Loucy (cell line): ENCODE measurements at regions not wholly inside any gene's neighbourhood (a gene's known extent, or its start where the extent isn't known, plus 50 kb on each side); places are given as distances from the start of the nearest gene placed in this dataset.

Experiments used
- H2AFZ ChIP-seq: fragments of 200-600 bp; sonication (generic); 2 replicates; pipeline ENCODE4 v1.6.0; 2016; ENCODE audit warnings: antibody characterized with exemption, mild to moderate bottlenecking, low read length, moderate library complexity
- H3F3A ChIP-seq: fragments of 200-600 bp; 2 replicates; pipeline ENCODE4 v1.6.0; 2016; ENCODE audit warnings: antibody characterized with exemption, low read depth, mild to moderate bottlenecking
- H3K27me3 ChIP-seq: fragments of 200-600 bp; sonication (generic); 2 replicates; pipeline ENCODE4 v1.6.1; 2014; ENCODE audit warnings: low read length, mild to moderate bottlenecking; ENCODE audit not compliant: insufficient read depth, poor library complexity, severe bottlenecking
- H3K36me3 ChIP-seq: fragments of 200-600 bp; sonication (generic); 2 replicates; pipeline ENCODE4 v1.6.1; 2016; ENCODE audit warnings: low read length; ENCODE audit not compliant: insufficient read depth
- H3K4me1 ChIP-seq: fragments of 200-600 bp; sonication (generic); 2 replicates; pipeline ENCODE4 v1.5.1; 2014; ENCODE audit warnings: low read length, mild to moderate bottlenecking; ENCODE audit not compliant: insufficient read depth, poor library complexity, severe bottlenecking
- H3K4me2 ChIP-seq: fragments of 200-600 bp; sonication (generic); 2 replicates; pipeline ENCODE4 v1.6.0; 2014; ENCODE audit warnings: antibody characterized with exemption, low read length, low read depth, mild to moderate bottlenecking; ENCODE audit not compliant: poor library complexity, severe bottlenecking
- H3K4me3 ChIP-seq: fragments of 200-600 bp; sonication (generic); 2 replicates; pipeline ENCODE4 v1.5.1; 2014; ENCODE audit warnings: low read length, mild to moderate bottlenecking, mixed read lengths; ENCODE audit not compliant: poor library complexity, severe bottlenecking
- H3K79me2 ChIP-seq: fragments of 200-600 bp; sonication (generic); 2 replicates; pipeline ENCODE4 v1.6.1; 2014; ENCODE audit warnings: low read length; ENCODE audit not compliant: insufficient read depth
- H3K9ac ChIP-seq: fragments of 200-600 bp; sonication (generic); 2 replicates; pipeline ENCODE4 v1.6.0; 2014; ENCODE audit warnings: mild to moderate bottlenecking, low read depth, low read length, moderate library complexity; ENCODE audit not compliant: poor library complexity, severe bottlenecking
- H3K9me2 ChIP-seq: fragments of 200-600 bp; sonication (generic); replicated peaks from 2 replicates; pipeline ENCODE4 v1.6.1; 2016; ENCODE audit warnings: low read depth, low read length, mixed read lengths
- H3K9me3 ChIP-seq: fragments of 200-600 bp; sonication (generic); 2 replicates; pipeline ENCODE4 v1.6.1; 2014; ENCODE audit warnings: mild to moderate bottlenecking, antibody characterized with exemption, low read length, low read depth; ENCODE audit not compliant: insufficient read depth
- H4K20me1 ChIP-seq: fragments of 200-600 bp; sonication (generic); 2 replicates; pipeline ENCODE4 v1.6.0; 2014; ENCODE audit warnings: antibody characterized with exemption, low read length, mild to moderate bottlenecking; ENCODE audit not compliant: insufficient read depth, poor library complexity, severe bottlenecking
- EZH2phosphoT487 ChIP-seq: fragments of 200-600 bp; IDR thresholded peaks from 2 replicates; pipeline ENCODE4 v1.6.1; 2018; ENCODE audit warnings: antibody characterized with exemption, mild to moderate bottlenecking, moderate library complexity, borderline replicate concordance
- TF ChIP-seq, protein P1 (sequence below): fragments of 200-600 bp; sonication (generic); conservative IDR thresholded peaks from 2 replicates; pipeline ENCODE4 v1.5.1; 2014; ENCODE audit warnings: mild to moderate bottlenecking, antibody characterized with exemption, low read length

DNA sequence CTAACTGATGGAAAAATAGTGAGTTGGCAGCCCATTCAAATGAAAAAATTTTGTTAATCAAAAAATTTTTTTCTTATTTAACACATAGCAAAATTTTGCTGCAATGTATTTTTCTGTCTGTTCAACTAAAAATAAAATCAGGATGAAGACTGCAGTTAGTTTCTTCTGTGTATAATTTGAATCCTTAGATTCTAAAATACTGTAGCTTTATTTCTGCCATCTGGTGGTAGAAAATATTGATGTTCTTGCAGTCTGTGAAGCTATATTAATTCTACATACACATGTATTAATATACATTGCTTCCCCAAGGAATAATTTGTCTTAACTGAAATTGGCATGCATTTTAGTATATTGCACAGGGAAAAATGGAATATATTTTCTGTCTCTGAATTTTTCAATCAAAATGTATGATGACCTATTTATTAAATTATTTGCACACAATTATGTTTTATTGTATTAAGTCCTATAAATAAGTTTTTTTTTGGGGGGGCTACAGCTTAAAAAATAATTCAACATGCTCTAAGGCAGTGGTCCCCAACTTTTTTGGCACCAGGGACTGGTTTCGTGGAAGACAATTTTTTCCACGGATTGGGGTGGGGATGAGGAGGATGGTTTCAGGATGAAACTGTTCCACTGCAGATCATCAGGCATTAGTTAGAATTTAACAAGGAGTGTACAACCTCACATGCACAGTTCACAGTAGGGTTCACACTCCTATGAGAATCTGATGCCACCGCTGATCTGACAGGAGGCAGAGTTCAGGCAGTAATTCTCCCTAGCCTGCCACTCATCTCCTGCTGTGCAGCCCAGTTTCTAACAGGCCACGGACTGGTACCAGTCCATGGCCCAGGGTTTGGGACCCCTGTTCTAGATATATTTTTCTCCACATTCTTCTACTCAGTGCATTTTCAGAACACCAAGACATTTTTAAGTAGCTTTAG lies 119.4 kb downstream of the GNAT3 start:
- Histone ChIP-seq H3K4me2 (no peak overlapping the region), H2AFZ (no peak overlapping the region), H4K20me1 (no peaks in the 10 kb centered on the region), H3F3A (no peaks in the 10 kb centered on the region), H3K4me1 (no peaks in the 10 kb centered on the region), H3K27me3 (no peaks in the 10 kb centered on the region), H3K9ac (no peak overlapping the region), H3K4me3 (no peak overlapping the region), H3K9me2 (no peaks in the 10 kb centered on the region), H3K9me3 (peaks cover 3% of the 10 kb centered on the region; the same call in 1 of the 2 replicates), H3K79me2 (no peaks in the 10 kb centered on the region), H3K36me3 (no peaks in the 10 kb centered on the region)
- TF ChIP-seq, protein P1, sequence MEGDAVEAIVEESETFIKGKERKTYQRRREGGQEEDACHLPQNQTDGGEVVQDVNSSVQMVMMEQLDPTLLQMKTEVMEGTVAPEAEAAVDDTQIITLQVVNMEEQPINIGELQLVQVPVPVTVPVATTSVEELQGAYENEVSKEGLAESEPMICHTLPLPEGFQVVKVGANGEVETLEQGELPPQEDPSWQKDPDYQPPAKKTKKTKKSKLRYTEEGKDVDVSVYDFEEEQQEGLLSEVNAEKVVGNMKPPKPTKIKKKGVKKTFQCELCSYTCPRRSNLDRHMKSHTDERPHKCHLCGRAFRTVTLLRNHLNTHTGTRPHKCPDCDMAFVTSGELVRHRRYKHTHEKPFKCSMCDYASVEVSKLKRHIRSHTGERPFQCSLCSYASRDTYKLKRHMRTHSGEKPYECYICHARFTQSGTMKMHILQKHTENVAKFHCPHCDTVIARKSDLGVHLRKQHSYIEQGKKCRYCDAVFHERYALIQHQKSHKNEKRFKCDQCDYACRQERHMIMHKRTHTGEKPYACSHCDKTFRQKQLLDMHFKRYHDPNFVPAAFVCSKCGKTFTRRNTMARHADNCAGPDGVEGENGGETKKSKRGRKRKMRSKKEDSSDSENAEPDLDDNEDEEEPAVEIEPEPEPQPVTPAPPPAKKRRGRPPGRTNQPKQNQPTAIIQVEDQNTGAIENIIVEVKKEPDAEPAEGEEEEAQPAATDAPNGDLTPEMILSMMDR = peak; percentile 67
- no peak for TF ChIP-seq EZH2phosphoT487

DNA sequence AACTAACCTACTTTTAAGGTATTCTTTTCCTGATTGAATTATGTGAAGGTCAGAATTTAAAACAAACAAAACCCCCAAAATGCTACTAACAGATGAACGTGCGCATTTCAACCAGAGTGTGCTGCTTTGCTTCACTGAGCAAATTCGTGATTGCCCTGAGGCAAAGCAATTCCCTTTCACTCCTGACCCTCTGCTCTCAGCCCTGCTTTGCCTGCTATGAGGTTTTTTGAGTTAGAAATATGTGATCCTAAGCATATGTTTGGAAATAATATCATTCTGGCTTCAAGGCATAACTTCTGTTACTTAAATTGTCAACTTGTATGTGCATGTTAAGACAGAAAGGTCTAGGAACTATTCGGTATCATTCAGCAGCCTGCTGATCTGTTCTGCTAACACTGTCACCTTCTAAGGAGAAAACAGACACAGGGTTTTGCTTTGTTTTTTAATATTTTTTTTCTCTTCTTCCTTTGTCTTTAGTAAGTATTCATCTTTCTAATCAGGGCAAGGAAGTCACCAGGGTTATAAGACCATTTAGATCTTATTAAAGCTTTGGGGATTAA lies 124.2 kb downstream of the GNAT3 start:
- Histone ChIP-seq H3K79me2 (no peaks in the 10 kb centered on the region), H2AFZ (no peak overlapping the region)
- TF ChIP-seq EZH2phosphoT487 = no peak
- TF ChIP-seq, protein P1 = no peak

DNA sequence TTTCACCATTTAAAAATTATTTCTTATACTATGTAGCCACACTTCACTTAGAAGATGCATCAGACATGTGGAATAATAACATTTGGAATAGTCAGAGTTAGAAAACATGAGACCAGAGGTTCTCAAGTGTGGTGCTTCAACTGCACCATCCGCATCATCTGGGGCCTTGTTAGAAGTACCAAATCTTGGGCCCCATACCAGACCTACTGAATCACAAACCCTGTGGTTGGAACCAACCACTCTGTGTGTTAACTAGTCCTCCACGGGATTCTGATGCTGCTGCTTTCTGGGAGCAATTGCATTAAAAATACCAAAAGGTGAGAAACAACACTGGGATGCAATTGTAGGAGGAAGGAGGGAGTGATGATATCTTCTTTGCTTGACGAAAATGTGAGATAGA lies 125.2 kb downstream of the GNAT3 start:
- Histone ChIP-seq H3K9ac (no peak overlapping the region), H3K4me1 (no peaks in the 10 kb centered on the region), H3F3A (no peaks in the 10 kb centered on the region), H3K4me3 (no peak overlapping the region), H3K9me2 (no peaks in the 10 kb centered on the region), H3K79me2 (no peaks in the 10 kb centered on the region), H3K27me3 (no peaks in the 10 kb centered on the region), H4K20me1 (no peaks in the 10 kb centered on the region), H3K4me2 (no peak overlapping the region), H2AFZ (no peak overlapping the region), H3K36me3 (no peaks in the 10 kb centered on the region), H3K9me3 (peaks cover 3% of the 10 kb centered on the region; the same call in 1 of the 2 replicates)
- TF ChIP-seq EZH2phosphoT487 = no peak
- TF ChIP-seq, protein P1 = no peak

More for the DNA sequence above, 124.2 kb downstream of the GNAT3 start:
- Histone ChIP-seq H3K4me1 (no peaks in the 10 kb centered on the region), H4K20me1 (no peaks in the 10 kb centered on the region), H3K9ac (no peak overlapping the region), H3K36me3 (no peaks in the 10 kb centered on the region), H3K4me3 (no peak overlapping the region), H3K4me2 (no peak overlapping the region), H3F3A (no peaks in the 10 kb centered on the region), H3K27me3 (no peaks in the 10 kb centered on the region), H3K9me3 (peaks cover 3% of the 10 kb centered on the region; the same call in 1 of the 2 replicates), H3K9me2 (no peaks in the 10 kb centered on the region)
